GM19438 (cell line): ENCODE measurements at regions not wholly inside any gene's neighbourhood (a gene's known extent, or its start where the extent isn't known, plus 50 kb on each side); places are given as distances from the start of the nearest gene placed in this dataset.
"Not testable (repeated sequence)": the region's sequence is repeated elsewhere in the genome, so short reads cannot be mapped to it uniquely, and the experiment has no call there.

Experiments
- ATAC-seq: cut with Tn5 transposase; IDR thresholded peaks from one replicate; pipeline ENCODE4 v1.9.1; 2021; ENCODE audit warnings: low read depth; ENCODE audit not compliant: unreplicated experiment

DNA sequence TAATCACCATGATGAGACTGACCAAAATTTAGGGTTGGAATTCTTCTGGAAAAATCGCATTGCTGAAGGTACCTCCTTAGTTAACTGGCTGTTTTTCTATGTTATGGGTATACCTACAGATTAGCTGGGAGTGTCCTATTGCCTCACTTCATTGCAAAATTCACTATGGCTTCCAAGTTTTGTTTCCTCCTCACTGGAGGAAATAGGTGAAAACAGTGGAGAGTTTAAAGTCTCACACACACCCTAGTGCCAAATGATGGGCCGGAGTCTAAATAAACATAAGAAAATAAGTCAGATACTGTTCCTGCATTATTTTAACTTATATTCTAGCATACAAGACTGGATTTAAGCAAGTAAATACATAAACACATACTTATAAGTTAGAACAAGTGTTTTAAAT lies 98.2 kb downstream of the AHR start:
- ATAC-seq, result no peak

DNA sequence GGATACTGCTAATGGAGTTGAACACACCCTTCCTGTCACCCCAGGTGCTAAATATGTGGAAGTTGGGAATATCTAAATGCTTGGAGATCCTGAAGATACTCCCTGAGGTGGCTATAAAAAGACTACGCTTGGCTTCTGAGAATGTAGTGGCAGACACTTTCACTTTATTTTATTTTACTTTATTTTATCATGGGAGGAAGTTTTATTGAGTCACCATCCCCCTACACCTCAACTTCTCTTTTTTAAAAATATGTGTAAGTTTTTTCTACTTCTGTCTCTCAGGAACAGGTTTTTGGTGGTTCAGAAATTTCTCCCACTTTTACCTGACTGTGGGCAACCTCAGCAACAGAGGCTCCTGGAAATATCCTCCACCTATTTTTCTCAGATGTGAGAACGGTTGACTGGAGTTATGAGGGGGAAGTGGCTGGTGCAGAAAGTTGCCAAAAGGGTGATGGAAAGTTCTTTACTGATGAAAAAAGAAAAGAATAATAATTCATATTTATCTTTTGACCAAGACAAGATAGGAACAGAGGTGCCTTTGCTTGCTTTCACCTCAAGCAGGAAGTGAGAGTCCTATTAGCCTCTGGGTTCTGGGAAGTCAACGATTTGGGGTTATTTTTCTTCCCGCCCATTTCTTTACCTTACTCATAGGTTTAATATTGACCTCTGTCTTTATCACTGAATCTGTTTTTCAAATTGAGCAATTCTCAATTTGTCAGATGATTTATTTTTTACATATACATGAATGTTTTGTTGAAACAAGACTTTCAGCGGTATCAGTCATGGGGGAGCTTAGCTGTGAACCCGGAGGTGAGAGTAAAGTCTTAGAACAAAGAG lies 103.6 kb downstream of the AHR start:
- peak; percentile 72 for ATAC-seq

GRCh38 chr7:17402628-17403278 lies 104.3 kb downstream of the AHR start:
- peak; percentile 50 for ATAC-seq

GRCh38 chr7:17404006-17404405 lies 105.6 kb downstream of the AHR start:
- no peak for ATAC-seq

DNA sequence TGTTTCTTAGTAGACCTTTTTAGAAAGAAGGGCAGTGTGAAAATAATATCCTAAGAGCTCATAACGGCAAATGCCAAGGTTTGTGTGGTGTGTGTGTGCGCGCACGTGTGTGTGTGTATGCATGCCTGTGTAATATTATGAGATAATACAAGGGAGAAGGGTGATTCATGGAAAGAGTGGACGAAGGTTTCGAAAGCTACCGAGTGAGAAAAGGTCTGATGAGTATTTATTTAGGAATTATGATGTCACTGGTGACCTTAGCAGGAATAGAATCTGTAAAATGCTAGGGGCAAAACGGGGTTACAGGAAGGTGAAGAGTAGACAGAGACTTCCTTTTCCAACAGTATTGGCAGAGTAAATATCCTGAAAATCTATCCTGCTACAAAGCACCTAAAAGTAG lies 107.3 kb downstream of the AHR start:
- ATAC-seq, result no peak

DNA sequence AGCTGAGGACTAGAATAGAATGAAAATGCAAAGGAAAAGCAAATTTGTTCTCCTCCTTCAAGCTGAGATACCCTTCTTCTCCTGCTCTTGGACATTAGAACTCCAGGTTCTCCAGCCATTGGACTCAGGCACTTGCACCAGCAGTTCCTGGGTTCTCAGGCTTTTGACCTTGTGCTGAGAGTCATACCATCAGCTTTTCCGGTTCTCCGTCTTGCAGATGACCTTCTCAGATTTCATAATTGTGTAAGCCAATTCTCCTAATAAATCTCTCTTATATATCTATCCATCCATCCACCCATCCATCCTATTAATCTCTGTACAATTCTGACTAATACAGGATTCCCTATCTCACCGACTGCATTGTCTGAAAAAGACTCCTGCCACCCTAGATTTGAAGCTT lies 108.3 kb downstream of the AHR start:
- no peak for ATAC-seq

DNA sequence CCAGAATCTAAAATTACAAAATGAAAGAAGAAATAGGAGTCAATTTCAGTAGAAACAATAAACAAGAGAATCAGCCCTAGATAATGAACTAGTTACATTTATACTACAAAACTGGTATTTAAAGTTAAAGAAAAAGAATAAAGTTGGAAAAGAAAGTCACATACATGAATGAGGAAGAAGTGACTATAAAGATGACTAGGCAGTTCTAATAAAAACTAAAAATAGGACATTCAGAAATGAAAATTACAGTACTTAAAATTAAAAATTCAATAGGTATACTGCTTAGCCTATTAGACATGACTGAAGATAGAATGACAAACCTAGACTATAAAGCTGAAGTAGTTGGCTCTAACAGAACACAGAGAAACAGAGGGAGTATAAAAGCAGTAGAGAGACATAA lies 108.8 kb downstream of the AHR start:
- no peak for ATAC-seq

GRCh38 chr7:17408245-17408903 lies 109.9 kb downstream of the AHR start:
- no peak for ATAC-seq

- no peak for ATAC-seq
These were observed 110.4 kb downstream of the AHR start for GRCh38 chr7:17408904-17409290.

GRCh38 chr7:17411922-17412321 lies 113.5 kb downstream of the AHR start:
- ATAC-seq, result peak; percentile 88

DNA sequence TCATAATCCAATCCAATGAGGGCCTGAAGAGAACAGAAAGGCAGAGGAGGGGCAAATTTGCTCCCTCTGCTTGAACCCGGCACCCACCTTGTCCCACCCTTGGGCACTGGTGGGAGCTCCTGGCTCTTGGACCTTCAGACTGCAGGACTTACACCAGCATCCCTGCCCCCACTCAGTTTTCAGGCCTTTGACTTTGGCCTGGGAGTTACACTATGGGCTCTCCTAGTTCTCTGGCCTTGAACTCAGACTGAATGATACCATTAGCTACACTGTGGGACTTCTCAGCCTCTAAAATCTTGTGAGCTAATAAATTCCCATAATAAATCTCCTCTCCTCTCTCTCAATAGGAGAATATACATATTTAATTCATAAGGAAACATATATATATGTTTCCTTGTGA lies 114.4 kb downstream of the AHR start:
- no peak for ATAC-seq

DNA sequence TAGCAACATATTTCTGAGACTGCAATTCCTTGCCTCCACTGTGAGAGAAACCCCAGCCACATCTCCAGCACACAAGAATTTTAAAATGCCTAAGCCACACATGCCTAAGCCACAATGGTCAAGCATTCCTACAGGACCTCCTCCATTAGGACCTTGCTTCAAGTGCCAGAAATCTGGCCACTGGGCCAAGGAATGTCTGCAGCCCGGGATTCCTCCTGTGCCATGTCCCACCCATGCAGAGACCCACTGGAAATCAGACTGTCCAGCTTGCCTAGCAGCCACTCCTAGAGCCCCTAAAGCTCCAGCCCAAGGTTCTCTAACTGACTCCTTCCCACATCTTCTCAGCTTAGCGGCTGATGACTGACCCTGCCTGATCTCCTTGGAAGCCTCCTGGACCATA lies 117.5 kb downstream of the AHR start:
- no peak for ATAC-seq

- not testable (repeated sequence) for ATAC-seq
These were observed 122.0 kb downstream of the AHR start for GRCh38 chr7:17420308-17421015.

- no peak for ATAC-seq
These were observed 123.5 kb downstream of the AHR start for GRCh38 chr7:17421941-17422340.

GRCh38 chr7:17422966-17423365 lies 124.5 kb downstream of the AHR start:
- ATAC-seq, result no peak

- ATAC-seq, result no peak
These were observed 129.5 kb downstream of the AHR start for GRCh38 chr7:17427924-17428323.

- ATAC-seq, result no peak
These were observed 131.1 kb downstream of the AHR start for GRCh38 chr7:17429579-17429978.

- no peak for ATAC-seq
These were observed 134.3 kb downstream of the AHR start for GRCh38 chr7:17432793-17433192.

GRCh38 chr7:17434191-17434590 lies 135.7 kb downstream of the AHR start:
- no peak for ATAC-seq

GRCh38 chr7:17434841-17435692 lies 136.6 kb downstream of the AHR start:
- no peak for ATAC-seq
